HG02973 (cell line): ENCODE measurements at regions not wholly inside any gene's neighbourhood (a gene's known extent, or its start where the extent isn't known, plus 50 kb on each side); places are given as distances from the start of the nearest gene placed in this dataset.
A peak's percentile ranks its signal among the peaks of the same experiment; 100 is the strongest.
"Not testable (repeated sequence)": the region's sequence is repeated elsewhere in the genome, so short reads cannot be mapped to it uniquely, and the experiment has no call there.

Experiments used
- ATAC-seq: cut with Tn5 transposase; IDR thresholded peaks from one replicate; pipeline ENCODE4 v1.9.1; 2021; ENCODE audit warnings: moderate library complexity; ENCODE audit not compliant: unreplicated experiment

GRCh38 chr16:62261760-62262159, 225.5 kb upstream of the CDH8 start:
- no peak for ATAC-seq

DNA sequence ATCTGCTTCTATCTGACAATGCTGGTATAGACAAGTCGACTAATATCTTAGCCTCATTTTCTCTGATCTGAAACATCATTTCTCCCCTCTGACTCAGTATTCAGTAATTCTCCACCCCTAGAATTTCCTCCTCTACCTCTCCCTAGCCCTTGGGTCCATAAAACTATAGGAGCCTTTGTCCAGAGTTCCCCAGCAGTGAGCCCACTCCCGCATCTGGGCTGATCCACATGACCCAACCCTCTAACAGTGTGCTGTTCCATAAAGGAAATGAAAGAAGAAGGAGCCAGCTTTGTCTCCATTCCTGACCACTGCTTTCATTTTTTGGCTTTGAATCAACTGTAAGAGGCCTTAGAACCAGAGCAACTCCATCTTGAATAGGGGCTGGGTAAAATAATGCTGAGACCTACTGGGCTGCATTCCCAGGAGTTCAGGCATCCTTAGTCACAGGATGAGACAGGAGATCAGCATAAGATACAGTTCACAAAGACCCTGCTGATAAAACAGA, 222.7 kb upstream of the CDH8 start:
- ATAC-seq: not testable (repeated sequence)

DNA sequence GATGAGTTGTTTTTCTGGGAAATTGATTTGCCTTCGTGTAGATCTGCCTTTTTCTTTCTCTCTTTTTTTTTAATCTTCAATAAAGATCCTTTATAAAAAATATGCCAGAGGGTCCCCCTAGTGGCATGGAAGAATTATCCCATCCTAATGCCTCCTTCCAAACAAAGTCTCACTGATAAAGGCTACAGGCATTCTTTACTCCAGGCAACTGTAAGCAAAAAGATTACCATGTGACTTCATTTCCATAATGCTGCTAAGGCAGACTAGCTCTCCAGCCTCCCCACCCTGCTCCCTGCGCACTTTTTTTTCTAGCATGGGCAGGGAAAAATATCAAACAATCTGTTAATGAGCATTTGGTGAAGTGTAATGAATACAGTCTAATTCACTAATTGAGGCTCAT, 220.2 kb upstream of the CDH8 start:
- ATAC-seq: no peak

- ATAC-seq: no peak
Observed at GRCh38 chr16:62254847-62255246, 218.6 kb upstream of the CDH8 start.

DNA sequence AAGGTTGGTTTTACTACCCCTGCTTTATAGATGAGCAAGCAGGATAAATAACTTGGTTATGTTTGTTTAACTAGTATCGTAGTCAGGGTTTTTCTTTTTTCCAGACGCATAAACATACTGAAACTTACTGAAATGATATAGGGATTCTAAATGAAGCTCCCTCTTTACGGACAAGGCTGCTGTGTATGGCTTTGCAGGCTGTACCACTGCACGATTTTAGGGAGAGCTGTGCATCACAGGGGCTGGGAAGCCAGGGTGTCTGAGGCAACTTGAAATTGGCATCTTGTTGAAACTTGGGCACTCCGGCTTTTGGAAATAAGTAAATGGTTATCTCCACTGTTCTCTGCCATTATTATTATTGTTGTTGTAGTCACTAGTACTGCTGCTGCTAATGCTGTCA, 218.1 kb upstream of the CDH8 start:
- ATAC-seq: no peak

GRCh38 chr16:62253966-62254365, 217.7 kb upstream of the CDH8 start:
- no peak for ATAC-seq

- no peak for ATAC-seq
Observed at GRCh38 chr16:62249069-62249468, 212.8 kb upstream of the CDH8 start.

GRCh38 chr16:62240722-62241121, 204.5 kb upstream of the CDH8 start:
- ATAC-seq: no peak

- ATAC-seq: peak; percentile 46
Observed at GRCh38 chr16:62225675-62226074, 189.4 kb upstream of the CDH8 start.

DNA sequence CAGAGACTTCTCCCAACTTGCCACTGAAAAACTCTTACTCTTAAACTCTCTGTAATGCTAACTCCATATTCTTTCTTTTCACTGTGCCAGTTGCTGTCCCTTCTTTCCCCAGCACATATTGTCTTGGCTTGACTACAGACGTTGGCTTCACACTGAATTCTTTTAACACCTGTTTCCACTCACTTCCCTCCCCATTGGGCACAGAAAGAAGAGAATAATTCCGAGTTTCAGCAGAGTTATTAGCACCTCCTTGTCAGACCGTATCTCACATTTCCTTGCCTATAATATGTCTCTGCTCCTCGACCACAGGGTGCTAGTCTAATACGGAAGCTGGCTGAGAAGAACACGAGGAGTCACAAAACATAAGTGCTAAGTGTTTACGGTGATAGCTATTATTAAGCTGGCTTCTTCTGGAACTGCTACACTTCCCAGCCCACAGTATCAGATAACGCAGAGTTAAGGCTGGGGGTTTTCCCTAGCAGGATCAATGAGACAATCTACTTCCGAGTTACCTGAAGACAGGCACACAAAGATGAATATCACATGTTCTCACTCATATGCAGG, 188.5 kb upstream of the CDH8 start:
- ATAC-seq: no peak

GRCh38 chr16:62216837-62217236, 180.6 kb upstream of the CDH8 start:
- ATAC-seq: no peak

DNA sequence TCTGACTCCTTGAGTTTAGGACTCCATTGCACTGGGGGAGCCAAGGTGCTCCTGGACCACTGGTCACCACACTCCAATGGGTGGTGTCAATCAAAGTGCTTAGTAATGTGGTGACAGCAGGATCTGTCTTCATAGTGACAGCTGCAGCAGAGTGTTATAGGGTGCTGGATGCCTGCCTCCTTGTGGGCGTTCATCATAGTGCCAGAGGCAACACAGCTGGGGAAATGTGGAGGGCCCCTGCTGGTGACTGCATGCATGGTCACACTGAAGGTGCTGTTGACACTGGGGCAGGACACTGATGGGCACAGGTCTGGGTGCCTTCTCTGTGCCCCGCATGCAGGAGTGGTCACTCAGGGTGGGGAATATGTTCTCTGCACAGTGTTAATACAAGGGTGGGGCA, 177.5 kb upstream of the CDH8 start:
- no peak for ATAC-seq

DNA sequence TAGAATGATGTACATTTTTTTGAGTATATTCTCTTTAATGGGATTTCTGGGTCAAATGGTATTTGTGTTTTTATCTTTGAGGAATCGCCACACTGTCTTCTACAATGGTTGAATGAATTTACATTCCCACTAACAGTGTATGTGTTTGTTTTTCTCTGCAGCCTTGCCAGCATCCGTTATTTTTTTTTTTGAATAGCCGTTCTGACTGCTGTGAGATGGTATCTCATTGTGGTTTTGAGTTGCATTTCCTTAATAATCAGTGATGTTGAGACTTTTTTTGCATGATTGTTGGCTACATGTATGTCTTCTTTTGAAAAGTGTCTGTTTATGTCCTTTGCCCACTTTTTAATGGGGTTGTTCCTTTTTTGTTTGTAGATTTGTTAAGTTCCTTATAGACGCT, 172.7 kb upstream of the CDH8 start:
- no peak for ATAC-seq

DNA sequence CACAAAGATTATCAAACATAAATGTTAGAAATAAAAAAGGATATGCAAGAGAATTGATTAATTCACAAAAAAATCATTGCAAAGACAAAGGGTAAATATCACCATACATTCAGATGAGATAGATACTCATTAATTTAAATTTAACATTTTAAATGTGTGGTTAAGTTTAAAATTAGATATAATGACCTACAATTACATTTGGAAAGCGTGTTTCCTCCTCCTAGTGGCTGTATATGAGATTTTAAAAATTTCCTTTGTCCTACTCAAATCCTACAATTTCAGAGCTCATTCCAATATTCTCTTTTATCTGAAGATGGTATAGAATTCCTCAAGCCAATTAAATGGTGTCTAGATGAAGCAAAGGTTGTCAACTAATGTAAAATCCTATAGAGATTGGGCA, 169.2 kb upstream of the CDH8 start:
- no peak for ATAC-seq

- ATAC-seq: no peak
Observed at GRCh38 chr16:62201911-62202310, 165.7 kb upstream of the CDH8 start.

GRCh38 chr16:62194828-62195227, 158.6 kb upstream of the CDH8 start:
- no peak for ATAC-seq

- no peak for ATAC-seq
Observed at GRCh38 chr16:62190426-62190825, 154.2 kb upstream of the CDH8 start.

GRCh38 chr16:62177351-62178203, 141.3 kb upstream of the CDH8 start:
- ATAC-seq: no peak

DNA sequence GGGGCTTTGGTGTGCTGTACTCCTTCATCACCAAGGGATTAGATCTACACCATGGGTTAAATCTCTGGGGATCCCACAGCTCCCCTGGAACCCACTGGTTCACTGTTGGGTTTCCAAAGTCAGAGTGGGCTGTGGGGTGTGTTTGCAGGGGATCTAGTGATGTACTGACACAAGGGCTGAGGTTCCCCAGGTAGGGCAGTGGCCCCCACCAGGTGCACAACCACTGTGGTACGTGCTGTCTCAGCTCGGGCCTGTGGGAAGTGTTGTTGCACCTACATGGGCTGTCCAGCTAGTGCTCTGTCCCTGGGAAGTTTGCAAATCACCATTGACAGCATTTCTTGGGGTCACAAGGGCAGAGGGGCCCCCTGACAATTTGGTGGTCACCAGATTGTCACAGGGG, 134.4 kb upstream of the CDH8 start:
- ATAC-seq: no peak

DNA sequence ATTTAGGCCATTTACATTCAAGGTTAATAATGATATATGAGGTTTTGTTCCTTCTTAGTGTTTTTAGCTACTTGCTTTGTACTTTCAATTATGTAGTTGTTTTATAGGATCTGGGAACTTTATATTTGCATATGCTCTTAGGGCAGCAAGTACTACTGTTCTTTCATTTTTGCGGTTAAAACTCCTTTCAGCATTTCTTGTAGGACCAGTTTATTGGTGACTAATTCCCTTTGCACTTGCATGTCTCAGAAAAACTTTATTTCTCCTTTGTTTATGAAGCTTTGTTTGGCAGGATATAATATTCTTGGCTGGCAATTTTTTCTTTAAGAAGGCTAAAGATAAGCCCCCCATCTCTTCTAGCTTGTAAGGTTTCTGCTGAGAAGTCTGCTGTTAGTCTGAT, 131.3 kb upstream of the CDH8 start:
- ATAC-seq: no peak

DNA sequence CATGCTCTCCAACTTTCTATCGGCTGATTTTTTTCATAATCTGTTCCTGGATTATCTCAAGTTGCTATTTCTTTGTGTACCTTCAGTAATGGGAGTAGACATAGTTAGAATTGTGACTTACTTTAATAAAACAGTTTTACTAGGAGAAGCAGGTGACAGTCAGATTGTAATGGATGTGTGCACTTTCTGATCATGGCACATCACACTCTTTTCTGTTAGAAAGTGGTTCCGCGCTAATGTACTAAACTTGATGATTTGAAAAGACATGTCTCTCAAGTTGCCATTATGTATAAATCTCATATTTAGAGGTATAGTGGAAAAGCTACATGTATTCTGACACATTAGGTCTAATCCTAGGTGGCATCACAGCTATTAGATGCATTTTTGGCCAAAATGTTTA, 121.3 kb upstream of the CDH8 start:
- ATAC-seq: no peak

DNA sequence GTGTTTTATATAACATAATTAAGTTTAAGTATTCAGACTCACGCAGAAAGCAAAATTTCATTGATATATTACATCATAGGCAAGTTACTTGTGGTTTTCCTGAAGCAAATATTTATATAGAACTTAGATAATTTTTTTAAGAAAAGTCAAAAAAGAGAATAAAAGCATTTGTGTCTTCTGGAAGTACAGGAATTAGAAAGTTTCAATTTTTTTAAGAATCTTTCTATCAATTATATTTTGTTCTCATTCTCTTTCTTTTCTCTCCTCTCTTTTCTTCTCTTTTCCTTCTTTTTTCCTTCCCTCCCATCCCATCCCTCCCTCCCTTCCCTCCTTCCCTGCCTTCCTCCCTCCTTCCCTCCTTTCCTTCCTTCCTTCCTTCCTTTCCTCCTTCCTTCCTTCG, 120.7 kb upstream of the CDH8 start:
- ATAC-seq: no peak

GRCh38 chr16:62149631-62150030, 113.4 kb upstream of the CDH8 start:
- no peak for ATAC-seq
